H1 (cell line): ENCODE measurements at regions not wholly inside any gene's neighbourhood (a gene's known extent, or its start where the extent isn't known, plus 50 kb on each side); places are given as distances from the start of the nearest gene placed in this dataset.

ENCODE experiments used
- CTCF ChIA-PET: fragments of 300-600 bp; sonication (Branson Sonifier 250); formaldehyde crosslinking; loops from one replicate; lab custom pipeline; 2021; ENCODE audit not compliant: partially characterized antibody; lab: Charles Lee
- POLR2A ChIA-PET: fragments of 300-600 bp; sonication (Branson Sonifier 250); formaldehyde crosslinking; loops from one replicate; lab custom pipeline; 2021; ENCODE audit warnings: inconsistent platforms; ENCODE audit not compliant: partially characterized antibody; lab: Charles Lee
- DNase-seq, 2 experiments: peaks; one replicate each; pipeline versions ENCODE4 v3.0.0 to v3.0.0-alpha.2; 2010 to 2022; ENCODE audit warnings: low spot score in 2 of 2, low read depth in 1 of 2, mixed read lengths in 1 of 2
- FAIRE-seq: peaks from 2 replicates; lab custom pipeline; 2011; peaks lifted over from hg19 to GRCh38; lab: Jason Lieb, UNC
- H2AFZ ChIP-seq: 2 replicates; pipeline ENCODE4 v1.8.1; 2012; ENCODE audit warnings: low read length, inconsistent platforms
- H2AK5ac ChIP-seq: 2 replicates; pipeline ENCODE4 v1.6.1; 2013; ENCODE audit warnings: low read depth, low read length
- H2BK120ac ChIP-seq: replicated peaks from 2 replicates; pipeline ENCODE3; 2013; ENCODE audit warnings: low read depth, low read length, inconsistent platforms
- H2BK12ac ChIP-seq: 2 replicates; pipeline ENCODE4 v1.6.1; 2013; ENCODE audit warnings: low read depth, low read length
- H2BK15ac ChIP-seq: 2 replicates; pipeline ENCODE4 v1.6.1; 2013; ENCODE audit warnings: low read length
- H2BK20ac ChIP-seq: 2 replicates; pipeline ENCODE4 v1.6.1; 2013; ENCODE audit warnings: low read length
- H2BK5ac ChIP-seq: 2 replicates; pipeline ENCODE4 v1.6.1; 2013; ENCODE audit warnings: low read depth, low read length
- H3K14ac ChIP-seq: 2 replicates; pipeline ENCODE4 v1.6.1; 2013; ENCODE audit warnings: inconsistent platforms; ENCODE audit not compliant: insufficient read length
- H3K18ac ChIP-seq: 2 replicates; pipeline ENCODE4 v1.6.1; 2013; ENCODE audit warnings: low read length; ENCODE audit errors: extremely low read depth
- H3K23ac ChIP-seq: 2 replicates; pipeline ENCODE4 v1.6.1; 2013; ENCODE audit warnings: inconsistent platforms; ENCODE audit not compliant: insufficient read length
- H3K23me2 ChIP-seq: 2 replicates; pipeline ENCODE4 v1.6.1; 2013; ENCODE audit warnings: low read depth, low read length
- H3K27ac ChIP-seq: 2 replicates; pipeline ENCODE4 v1.6.1; 2011; ENCODE audit warnings: low read depth, low read length, inconsistent platforms
- H3K27me3 ChIP-seq, 4 experiments: replicated peaks in 1 of 4; 1 replicate in 1 of 4; 2 replicates in 3 of 4; pipeline versions ENCODE4 v1.6.1 to v1.8.1; 2011 to 2013; ENCODE audit warnings: low read length in 3 of 4, mild to moderate bottlenecking in 3 of 4, inconsistent platforms in 2 of 4, mixed read lengths in 2 of 4, moderate library complexity in 1 of 4; ENCODE audit not compliant: control insufficient read depth in 3 of 4, insufficient read depth in 3 of 4; ENCODE audit errors: extremely low read depth in 1 of 4
- H3K36me3 ChIP-seq, 4 experiments: 2 replicates each; pipeline versions ENCODE4 v1.6.1 to v1.8.1; 2011 to 2013; ENCODE audit warnings: mild to moderate bottlenecking in 4 of 4, low read length in 3 of 4, moderate library complexity in 2 of 4, control low read depth in 1 of 4, inconsistent platforms in 1 of 4; ENCODE audit not compliant: insufficient read depth in 4 of 4, control insufficient read depth in 2 of 4
- H3K4ac ChIP-seq: replicated peaks from 2 replicates; pipeline ENCODE3; 2013; ENCODE audit warnings: low read length, low read depth, mixed read lengths, inconsistent platforms; ENCODE audit not compliant: insufficient read length
- H3K4me1 ChIP-seq, 4 experiments: replicated peaks in 1 of 4; 1 replicate in 1 of 4; 2 replicates in 3 of 4; pipeline versions ENCODE4 v1.6.1 to v1.8.1; 2011 to 2013; ENCODE audit warnings: low read length in 3 of 4, inconsistent platforms in 2 of 4, mixed read lengths in 1 of 4; ENCODE audit not compliant: insufficient read depth in 4 of 4, control insufficient read depth in 3 of 4
- H3K4me2 ChIP-seq, 2 experiments: 2 replicates each; pipeline versions ENCODE4 v1.6.1 to v1.8.1; 2011 to 2013; ENCODE audit warnings: low read depth in 2 of 2, low read length in 2 of 2, control low read depth in 1 of 2, inconsistent platforms in 1 of 2, mild to moderate bottlenecking in 1 of 2; ENCODE audit not compliant: insufficient read depth in 1 of 2
- H3K4me3 ChIP-seq, 4 experiments: fragments of 200-600, 300-600 bp in 1 of 4; sonication (generic), shearing (Covaris generic), sonication (Bioruptor Twin) in 1 of 4; 2 replicates each; pipeline versions ENCODE4 v1.5.1 to v1.8.1; 2011 to 2016; ENCODE audit warnings: low read length in 4 of 4, low read depth in 3 of 4, control low read depth in 2 of 4, inconsistent platforms in 2 of 4, mild to moderate bottlenecking in 2 of 4, mixed read lengths in 1 of 4, moderate library complexity in 1 of 4; ENCODE audit not compliant: insufficient read depth in 2 of 4; ENCODE audit errors: extremely low read depth in 1 of 4
- H3K56ac ChIP-seq: replicated peaks from 2 replicates; pipeline ENCODE3; 2013; ENCODE audit warnings: low read depth, mild to moderate bottlenecking, mixed read lengths, low read length, inconsistent platforms; ENCODE audit not compliant: insufficient read length
- H3K79me1 ChIP-seq: 2 replicates; pipeline ENCODE4 v1.6.1; 2013; ENCODE audit warnings: low read depth, low read length, control low read depth
- H3K79me2 ChIP-seq, 2 experiments: 2 replicates each; pipeline versions ENCODE4 v1.6.1 to v1.8.1; 2012 to 2013; ENCODE audit warnings: low read length in 2 of 2, mild to moderate bottlenecking in 2 of 2, inconsistent platforms in 1 of 2; ENCODE audit not compliant: insufficient read depth in 2 of 2, control insufficient read depth in 1 of 2
- H3K9ac ChIP-seq, 4 experiments: replicated peaks in 1 of 4; 1 replicate in 1 of 4; 2 replicates in 3 of 4; pipeline versions ENCODE4 v1.6.1 to v1.8.1; 2011 to 2013; ENCODE audit warnings: low read depth in 3 of 4, low read length in 3 of 4, control low read depth in 2 of 4, mild to moderate bottlenecking in 2 of 4, moderate library complexity in 2 of 4, inconsistent platforms in 1 of 4; ENCODE audit errors: extremely low read depth in 1 of 4
- H3K9me3 ChIP-seq, 2 experiments: 2 replicates each; pipeline versions ENCODE4 v1.6.1 to v1.8.1; 2012 to 2013; ENCODE audit warnings: mild to moderate bottlenecking in 2 of 2, moderate library complexity in 2 of 2, control low read depth in 1 of 2, inconsistent platforms in 1 of 2, low read depth in 1 of 2, low read length in 1 of 2, mixed read lengths in 1 of 2; ENCODE audit not compliant: insufficient read depth in 2 of 2
- H4K20me1 ChIP-seq, 2 experiments: replicated peaks in 1 of 2; 2 replicates each; pipeline versions ENCODE3 to v1.8.1; 2011 to 2013; ENCODE audit warnings: inconsistent platforms in 2 of 2, low read length in 2 of 2, mild to moderate bottlenecking in 1 of 2; ENCODE audit not compliant: insufficient read depth in 2 of 2, control insufficient read depth in 1 of 2
- H4K5ac ChIP-seq: 2 replicates; pipeline ENCODE4 v1.6.1; 2013; ENCODE audit warnings: low read length, low read depth, mixed read lengths, inconsistent platforms; ENCODE audit not compliant: insufficient read length
- H4K8ac ChIP-seq: 2 replicates; pipeline ENCODE4 v1.8.0; 2013; ENCODE audit warnings: mild to moderate bottlenecking, moderate library complexity, low read length, inconsistent platforms; ENCODE audit not compliant: insufficient read depth; ENCODE audit errors: extremely low read depth
- H4K91ac ChIP-seq: replicated peaks from 2 replicates; pipeline ENCODE3; 2013; ENCODE audit warnings: low read length, mixed read lengths, inconsistent platforms; ENCODE audit not compliant: insufficient read length
- ATF2 ChIP-seq: IDR thresholded peaks from 2 replicates; pipeline ENCODE4 v1.6.1; 2012; ENCODE audit warnings: low read length, inconsistent platforms
- CEBPB ChIP-seq: IDR thresholded peaks from 2 replicates; pipeline ENCODE4 v1.6.1; 2012; ENCODE audit warnings: low read depth, low read length
- CHD1 ChIP-seq: IDR thresholded peaks from 2 replicates; pipeline ENCODE4 v1.6.1; 2012; ENCODE audit warnings: low read depth, low read length, improper control_type of control experiment
- CHD2 ChIP-seq: IDR thresholded peaks from 2 replicates; pipeline ENCODE4 v1.6.1; 2012; ENCODE audit warnings: low read length, improper control_type of control experiment
- EZH2 ChIP-seq: fragments of 200-600 bp; sonication (generic); IDR thresholded peaks from 2 replicates; pipeline ENCODE4 v1.7.1; 2012; ENCODE audit warnings: low read depth, mild to moderate bottlenecking, moderate library complexity, low read length, inconsistent platforms; ENCODE audit not compliant: severe bottlenecking
- JUN ChIP-seq: IDR thresholded peaks from 2 replicates; pipeline ENCODE4 v1.6.1; 2011; ENCODE audit warnings: low read depth, mild to moderate bottlenecking, improper control_type of control experiment, low read length
- JUND ChIP-seq: IDR thresholded peaks from 2 replicates; pipeline ENCODE4 v1.6.1; 2011; ENCODE audit warnings: mild to moderate bottlenecking, improper control_type of control experiment, low read length
- POU5F1 ChIP-seq: IDR thresholded peaks from 2 replicates; pipeline ENCODE4 v1.6.1; 2011; ENCODE audit warnings: low read depth, mild to moderate bottlenecking, low read length, moderate library complexity
- RBBP5 ChIP-seq: IDR thresholded peaks from 2 replicates; pipeline ENCODE4 v1.7.1; 2012; ENCODE audit warnings: low read depth, mild to moderate bottlenecking, inconsistent platforms, low read length, moderate library complexity, borderline replicate concordance
- RNF2 ChIP-seq: fragments of 200-900, 300-1000 bp; sonication (generic); IDR thresholded peaks from 2 replicates; pipeline ENCODE4 v1.7.1; 2016; ENCODE audit warnings: borderline replicate concordance, low read depth, mild to moderate bottlenecking, antibody characterized with exemption, low read length; ENCODE audit not compliant: poor library complexity, severe bottlenecking; ENCODE audit errors: missing control alignments
- SIN3A ChIP-seq, 2 experiments: IDR thresholded peaks in 1 of 2; conservative IDR thresholded peaks in 1 of 2; 2 replicates each; pipeline ENCODE4 v1.6.1; 2011 to 2012; ENCODE audit warnings: low read length in 2 of 2, improper control_type of control experiment in 1 of 2, low read depth in 1 of 2, mild to moderate bottlenecking in 1 of 2
- SIRT6 ChIP-seq: IDR thresholded peaks from one replicate; pipeline ENCODE4 v1.7.1; 2012; ENCODE audit warnings: low read length, inconsistent platforms
- TBP ChIP-seq: IDR thresholded peaks from 2 replicates; pipeline ENCODE4 v1.6.1; 2011; ENCODE audit warnings: low read depth, low read length, improper control_type of control experiment
- WGBS, 2 experiments: shearing (Covaris generic) in 1 of 2; methylation state at CpG; one replicate each; pipeline versions ENCODE4 v1.1.6 to v1.1.7; 2013 to 2015; ENCODE audit warnings: low lambda C conversion rate in 2 of 2, mixed read lengths in 2 of 2, inconsistent platforms in 1 of 2, low coverage in 1 of 2, missing lambda C conversion rate in 1 of 2; ENCODE audit not compliant: insufficient replicate concordance in 2 of 2, insufficient coverage in 1 of 2, insufficient read length in 1 of 2; ENCODE audit errors: extremely low coverage in 1 of 2, missing lambda C conversion rate in 1 of 2; 5-methylcytosine and 5-hydroxymethylcytosine counted together

GRCh38 chr16:5433587-5433986 is 336.0 kb upstream of the EEF2KMT start:
- H3K79me2 ChIP-seq: no peaks in the 10 kb centered on the region
- no peak overlapping the region; a peak in 1 of 7 replicates for H3K9ac ChIP-seq
- ChIA-PET CTCF (interaction anchor here (1.0 to 1.6 kb wide), 6 partner anchors 15 to 57 kb away, joined by 3 to 4 read pairs (median 3); no protein-coding TSS in a partner anchor), POLR2A (no interaction called here)
- no peak overlapping the region for H2AFZ ChIP-seq
- H3K79me1 ChIP-seq: no peaks in the 10 kb centered on the region
- no peak overlapping the region for H2AK5ac ChIP-seq
- no peaks in the 10 kb centered on the region for H3K27me3 ChIP-seq
- no peak overlapping the region for H3K27ac ChIP-seq
- H4K8ac ChIP-seq: no peak overlapping the region
- H3K23ac ChIP-seq: no peak overlapping the region
- no peaks in the 10 kb centered on the region for H4K20me1 ChIP-seq
- H3K9me3 ChIP-seq: no peaks in the 10 kb centered on the region
- no peak overlapping the region for H2BK20ac ChIP-seq
- peaks cover 2 to 15% (median 4%) of the 10 kb centered on the region in 4 experiments; a peak in 6 of 7 replicates for H3K4me1 ChIP-seq
- H2BK15ac ChIP-seq: no peak overlapping the region
- no peak overlapping the region for H3K56ac ChIP-seq
- WGBS, 2 experiments: 73% methylated on average over 10 of the region's 10 CpGs; no CpG with 5 or more reads in 1 of the 2 experiments
- H3K4me3 ChIP-seq: no peak overlapping the region
- no peak overlapping the region for H3K14ac ChIP-seq
- H4K91ac ChIP-seq: no peak overlapping the region
- no peak overlapping the region for H4K5ac ChIP-seq
- H3K4me2 ChIP-seq: no peak overlapping the region
- DNase-seq: no peak
- H3K4ac ChIP-seq: no peak overlapping the region
- no peaks in the 10 kb centered on the region for H3K36me3 ChIP-seq
- H3K18ac ChIP-seq: no peak overlapping the region
- FAIRE-seq: no peak
- H2BK120ac ChIP-seq: no peak overlapping the region
- H3K23me2 ChIP-seq: no peaks in the 10 kb centered on the region
- no peak overlapping the region for H2BK12ac ChIP-seq
- H2BK5ac ChIP-seq: no peak overlapping the region
- TF ChIP-seq TBP (no peak), CHD2 (no peak), EZH2 (no peak), SIRT6 (no peak), SIN3A (conservative IDR thresholded peaks at IDR 0.05 in 1 of 2, IDR thresholded peaks at IDR 0.05 in 1 of 2; ENCODE audit: low read depth in 1 of 2, low read length in 2 of 2) (no peak), RNF2 (no peak), RBBP5 (no peak), POU5F1 (no peak), JUND (no peak), ATF2 (no peak), JUN (no peak), CHD1 (no peak), CEBPB (no peak)
